HEK293T (cell line): ENCODE measurements at regions not wholly inside any gene's neighbourhood (a gene's known extent, or its start where the extent isn't known, plus 50 kb on each side); places are given as distances from the start of the nearest gene placed in this dataset.

ENCODE experiments used
- CTCF ChIA-PET: fragments of 350-600 bp; formaldehyde crosslinking; extraction: SDS; loops from one replicate; lab custom pipeline; 2021; ENCODE audit warnings: antibody characterized with exemption, inconsistent platforms; lab: Yijun Ruan, JAX
- POLR2A ChIA-PET: fragments of 350-600 bp; formaldehyde crosslinking; extraction: SDS; loops from one replicate; lab custom pipeline; 2020; ENCODE audit warnings: antibody characterized with exemption, inconsistent platforms; lab: Yijun Ruan, JAX
- DNase-seq: peaks from one replicate; pipeline ENCODE4 v3.0.0; 2012; ENCODE audit warnings: mixed read lengths; ENCODE audit errors: extremely low spot score
- ARNT ChIP-seq: fragments of 450-650 bp; IDR thresholded peaks from 2 replicates; pipeline ENCODE4 v1.6.1; 2017; ENCODE audit warnings: mild to moderate bottlenecking
- BHLHE40 ChIP-seq: fragments of 450-650 bp; IDR thresholded peaks from 2 replicates; pipeline ENCODE4 v1.6.1; 2016; ENCODE audit warnings: mild to moderate bottlenecking, moderate library complexity, borderline replicate concordance
- CTBP1 ChIP-seq: fragments of 450-650 bp; IDR thresholded peaks from 2 replicates; pipeline ENCODE4 v1.6.1; 2016; ENCODE audit warnings: borderline replicate concordance
- ELF4 ChIP-seq: fragments of 450-650 bp; IDR thresholded peaks from 2 replicates; pipeline ENCODE4 v1.6.1; 2017; ENCODE audit warnings: antibody characterized with exemption
- FOXA1 ChIP-seq: fragments of 450-650 bp; IDR thresholded peaks from 2 replicates; pipeline ENCODE4 v1.6.1; 2016; ENCODE audit warnings: mild to moderate bottlenecking
- FOXK2 ChIP-seq: fragments of 450-650 bp; IDR thresholded peaks from 2 replicates; pipeline ENCODE4 v1.6.1; 2016; ENCODE audit warnings: mild to moderate bottlenecking
- FOXM1 ChIP-seq: fragments of 450-650 bp; IDR thresholded peaks from 2 replicates; pipeline ENCODE4 v1.6.1; 2017; ENCODE audit warnings: mild to moderate bottlenecking, borderline replicate concordance
- HDGF ChIP-seq: fragments of 450-650 bp; IDR thresholded peaks from 2 replicates; pipeline ENCODE4 v1.6.1; 2017; ENCODE audit warnings: antibody characterized with exemption, borderline replicate concordance
- L3MBTL2 ChIP-seq: fragments of 450-650 bp; conservative IDR thresholded peaks from 2 replicates; pipeline ENCODE4 v1.6.1; 2016; ENCODE audit warnings: mild to moderate bottlenecking
- LEF1 ChIP-seq: fragments of 450-650 bp; IDR thresholded peaks from 2 replicates; pipeline ENCODE4 v1.6.1; 2017; ENCODE audit warnings: mild to moderate bottlenecking, borderline replicate concordance
- NFRKB ChIP-seq: fragments of 450-650 bp; IDR thresholded peaks from 2 replicates; pipeline ENCODE4 v1.6.1; 2016; ENCODE audit warnings: mild to moderate bottlenecking, moderate library complexity
- SP1 ChIP-seq: fragments of 450-650 bp; IDR thresholded peaks from 2 replicates; pipeline ENCODE4 v1.6.1; 2017
- SUZ12 ChIP-seq: fragments of 450-650 bp; IDR thresholded peaks from 2 replicates; pipeline ENCODE4 v1.6.1; 2016; ENCODE audit warnings: mild to moderate bottlenecking
- TARDBP ChIP-seq: fragments of 450-650 bp; IDR thresholded peaks from 2 replicates; pipeline ENCODE4 v1.6.1; 2016
- ZNF384 ChIP-seq: fragments of 450-650 bp; IDR thresholded peaks from 2 replicates; pipeline ENCODE4 v1.6.1; 2016
- TF ChIP-seq, protein P1 (sequence below): fragments of 450-650 bp; IDR thresholded peaks from 2 replicates; pipeline ENCODE4 v1.6.1; 2016

- ChIA-PET CTCF (no interaction called here), POLR2A (no interaction called here)
- DNase-seq: no peak
- TF ChIP-seq LEF1 (no peak), FOXK2 (no peak), HDGF (no peak), L3MBTL2 (no peak), FOXM1 (no peak), SP1 (no peak), TARDBP (no peak), ZNF384 (no peak), FOXA1 (no peak), ELF4 (no peak)
- TF ChIP-seq, protein P1, sequence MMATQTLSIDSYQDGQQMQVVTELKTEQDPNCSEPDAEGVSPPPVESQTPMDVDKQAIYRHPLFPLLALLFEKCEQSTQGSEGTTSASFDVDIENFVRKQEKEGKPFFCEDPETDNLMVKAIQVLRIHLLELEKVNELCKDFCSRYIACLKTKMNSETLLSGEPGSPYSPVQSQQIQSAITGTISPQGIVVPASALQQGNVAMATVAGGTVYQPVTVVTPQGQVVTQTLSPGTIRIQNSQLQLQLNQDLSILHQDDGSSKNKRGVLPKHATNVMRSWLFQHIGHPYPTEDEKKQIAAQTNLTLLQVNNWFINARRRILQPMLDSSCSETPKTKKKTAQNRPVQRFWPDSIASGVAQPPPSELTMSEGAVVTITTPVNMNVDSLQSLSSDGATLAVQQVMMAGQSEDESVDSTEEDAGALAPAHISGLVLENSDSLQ: no peak
Measured at GRCh38 chr16:80903616-80904015, 99.2 kb upstream of the CDYL2 start.

DNA sequence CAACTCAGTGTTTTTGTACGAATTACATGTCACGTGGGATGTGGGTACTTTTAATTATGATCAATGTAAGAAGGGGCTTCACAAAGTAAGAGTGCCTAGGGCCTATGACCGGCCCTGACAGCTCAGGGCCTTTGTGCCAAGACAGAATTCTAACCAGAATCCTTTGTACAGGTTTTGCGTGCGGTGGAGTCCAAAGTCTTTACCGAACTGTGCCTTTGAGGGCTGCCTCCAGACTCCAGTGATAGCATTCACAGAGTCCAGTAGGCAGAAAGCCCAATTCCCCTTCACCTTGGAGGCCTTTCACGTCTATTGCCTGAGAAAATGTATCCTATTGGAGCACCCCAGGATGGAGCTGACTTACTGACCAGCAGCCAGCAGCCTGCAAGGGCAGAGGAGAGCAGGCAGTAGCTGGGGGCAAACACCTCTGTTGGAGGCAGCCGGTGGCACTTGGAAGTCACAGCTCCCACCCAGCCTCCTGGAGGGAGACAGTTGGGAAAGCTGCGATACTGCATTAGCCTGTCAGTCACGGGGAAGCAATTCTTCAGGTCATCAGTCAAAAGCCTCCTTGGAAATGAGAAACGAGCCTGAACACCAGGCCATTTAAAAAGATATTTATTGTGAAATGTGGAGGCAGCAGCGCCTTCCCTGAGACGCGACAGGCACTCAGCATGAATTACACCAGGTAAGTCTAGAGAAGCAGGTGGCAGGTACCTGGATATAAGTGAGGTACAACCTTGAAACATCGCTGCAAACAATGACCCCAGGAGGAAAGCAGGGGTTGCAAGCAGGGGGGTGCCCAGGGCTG is 98.1 kb upstream of the CDYL2 start:
- TF ChIP-seq SUZ12 (no peak), LEF1 (no peak), ZNF384 (no peak), TARDBP (no peak), FOXM1 (no peak), CTBP1 (no peak), ELF4 (no peak), HDGF (no peak), FOXA1 (no peak), SP1 (no peak), ARNT (no peak), L3MBTL2 (no peak), FOXK2 (no peak), NFRKB (no peak), BHLHE40 (no peak)
- TF ChIP-seq, protein P1: no peak
- CTCF ChIA-PET: no interaction called here
- no peak for DNase-seq
- POLR2A ChIA-PET: no interaction called here

DNA sequence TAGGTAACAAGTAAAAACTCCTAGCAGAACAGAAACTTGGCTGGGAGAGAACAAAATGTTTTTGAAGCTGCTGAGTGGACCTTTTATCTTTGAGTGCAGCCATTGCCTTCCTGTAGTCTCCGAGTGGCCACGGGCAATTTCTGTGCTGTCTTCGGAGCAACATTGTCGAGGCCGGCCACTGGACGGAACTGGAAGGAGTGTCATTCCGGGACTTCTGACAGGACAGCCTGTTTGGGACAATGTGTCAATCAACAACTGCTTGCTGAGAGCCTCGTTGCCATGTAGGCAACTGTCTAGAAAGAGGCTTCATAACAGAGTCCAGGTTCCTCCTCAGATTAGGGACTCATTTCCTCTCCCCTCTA is 96.2 kb upstream of the CDYL2 start:
- TF ChIP-seq L3MBTL2: no peak
- TF ChIP-seq FOXA1: no peak
- TF ChIP-seq TARDBP: no peak
- TF ChIP-seq, protein P1: no peak
- TF ChIP-seq ZNF384: no peak
- TF ChIP-seq FOXM1: no peak
- no peak for TF ChIP-seq ARNT
- TF ChIP-seq CTBP1: no peak
- TF ChIP-seq FOXK2: no peak
- no peak for TF ChIP-seq HDGF
- no peak for TF ChIP-seq NFRKB
- TF ChIP-seq SP1: no peak
- no peak for TF ChIP-seq BHLHE40
- no peak for DNase-seq
- CTCF ChIA-PET: no interaction called here
- POLR2A ChIA-PET: no interaction called here

DNA sequence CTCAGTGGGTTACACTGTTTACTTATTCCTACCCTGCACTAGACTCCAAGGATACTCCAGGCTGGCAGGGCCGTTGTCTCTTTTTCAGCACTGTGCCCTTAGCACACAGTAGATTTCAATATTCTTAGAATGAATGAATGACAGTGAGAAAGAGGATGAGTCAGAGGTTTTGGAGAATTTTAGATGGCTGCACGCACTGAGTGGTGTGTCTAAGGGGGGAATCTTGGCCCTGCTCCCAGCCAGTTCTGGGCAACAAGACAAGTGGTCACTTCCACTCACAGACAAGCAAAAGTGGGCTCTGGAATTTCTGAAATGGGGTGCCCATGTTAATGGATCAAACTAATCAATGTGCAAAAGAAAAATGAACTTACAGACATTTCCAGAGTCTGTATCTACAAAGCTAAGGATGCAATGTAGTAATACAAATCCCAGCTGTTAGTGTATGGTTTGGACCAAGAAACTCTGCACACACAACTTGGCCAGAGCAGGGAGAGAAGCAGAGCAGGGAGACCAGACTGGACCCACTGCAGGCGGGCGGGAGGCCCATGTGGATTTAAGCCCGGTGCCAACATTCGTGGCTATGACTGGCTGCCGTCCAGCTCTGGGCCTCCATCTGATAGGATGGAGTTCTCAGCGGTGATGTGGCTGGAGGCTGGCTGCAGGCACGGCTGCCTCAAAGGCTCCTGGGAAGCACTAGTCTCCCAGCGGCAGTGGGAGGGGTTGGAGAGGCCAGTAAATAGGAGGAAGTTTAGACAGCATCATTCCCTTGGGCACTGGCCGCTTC is 95.6 kb upstream of the CDYL2 start:
- DNase-seq: no peak
- POLR2A ChIA-PET: no interaction called here
- TF ChIP-seq SP1: no peak
- no peak for TF ChIP-seq FOXK2
- TF ChIP-seq SUZ12: no peak
- TF ChIP-seq NFRKB: no peak
- TF ChIP-seq HDGF: no peak
- TF ChIP-seq ZNF384: no peak
- TF ChIP-seq FOXM1: no peak
- TF ChIP-seq CTBP1: no peak
- TF ChIP-seq ELF4: no peak
- no peak for TF ChIP-seq ARNT
- no peak for TF ChIP-seq LEF1
- no peak for TF ChIP-seq L3MBTL2
- no peak for TF ChIP-seq TARDBP
- TF ChIP-seq, protein P1: no peak
- TF ChIP-seq BHLHE40: no peak

GRCh38 chr16:80896776-80897175 is 92.4 kb upstream of the CDYL2 start:
- ChIA-PET POLR2A (no interaction called here), CTCF (no interaction called here)
- TF ChIP-seq L3MBTL2: no peak
- no peak for TF ChIP-seq BHLHE40
- no peak for TF ChIP-seq NFRKB
- TF ChIP-seq LEF1: no peak
- no peak for TF ChIP-seq FOXA1
- TF ChIP-seq, protein P1: no peak
- no peak for TF ChIP-seq FOXK2
- no peak for TF ChIP-seq ELF4
- TF ChIP-seq SP1: no peak
- TF ChIP-seq ARNT: no peak
- no peak for TF ChIP-seq SUZ12
- TF ChIP-seq TARDBP: no peak
- no peak for DNase-seq

More for the DNA sequence above, 95.6 kb upstream of the CDYL2 start:
- CTCF ChIA-PET: no interaction called here
